Stomach (tissue), 4 donors: ENCODE measurements at regions not wholly inside any gene's neighbourhood (a gene's known extent, or its start where the extent isn't known, plus 50 kb on each side); places are given as distances from the start of the nearest gene placed in this dataset.
"Not testable (repeated sequence)": the region's sequence is repeated elsewhere in the genome, so short reads cannot be mapped to it uniquely, and the experiment has no call there.

Experiments used
- CTCF ChIP-seq, 7 experiments: fragments of 450-650 bp in 4 of 7; fragments of 200-600 bp in 3 of 7; sonication (generic) in 3 of 7; IDR thresholded peaks; one replicate each; pipeline ENCODE4 v1.5.1; 2016 to 2019; ENCODE audit warnings: antibody characterized with exemption in 7 of 7, control low read depth in 2 of 7, mild to moderate bottlenecking in 1 of 7
- POLR2AphosphoS5 ChIP-seq, 3 donors: sonication (generic); formaldehyde crosslinking; IDR thresholded peaks; one replicate each; pipeline ENCODE4 v1.6.1; 2016; ENCODE audit warnings: antibody characterized with exemption in 3 of 3

- not testable (repeated sequence) for TF ChIP-seq CTCF, POLR2AphosphoS5 (IDR thresholded peaks at IDR 0.05)
Measured at GRCh38 chr9:65454666-65455065, 169.7 kb upstream of the FOXD4L5 start.
